ENCODE measurements at regions not wholly inside any gene's neighbourhood (a gene's known extent, or its start where the extent isn't known, plus 50 kb on each side); places are given as distances from the start of the nearest gene placed in this dataset.

DNA sequence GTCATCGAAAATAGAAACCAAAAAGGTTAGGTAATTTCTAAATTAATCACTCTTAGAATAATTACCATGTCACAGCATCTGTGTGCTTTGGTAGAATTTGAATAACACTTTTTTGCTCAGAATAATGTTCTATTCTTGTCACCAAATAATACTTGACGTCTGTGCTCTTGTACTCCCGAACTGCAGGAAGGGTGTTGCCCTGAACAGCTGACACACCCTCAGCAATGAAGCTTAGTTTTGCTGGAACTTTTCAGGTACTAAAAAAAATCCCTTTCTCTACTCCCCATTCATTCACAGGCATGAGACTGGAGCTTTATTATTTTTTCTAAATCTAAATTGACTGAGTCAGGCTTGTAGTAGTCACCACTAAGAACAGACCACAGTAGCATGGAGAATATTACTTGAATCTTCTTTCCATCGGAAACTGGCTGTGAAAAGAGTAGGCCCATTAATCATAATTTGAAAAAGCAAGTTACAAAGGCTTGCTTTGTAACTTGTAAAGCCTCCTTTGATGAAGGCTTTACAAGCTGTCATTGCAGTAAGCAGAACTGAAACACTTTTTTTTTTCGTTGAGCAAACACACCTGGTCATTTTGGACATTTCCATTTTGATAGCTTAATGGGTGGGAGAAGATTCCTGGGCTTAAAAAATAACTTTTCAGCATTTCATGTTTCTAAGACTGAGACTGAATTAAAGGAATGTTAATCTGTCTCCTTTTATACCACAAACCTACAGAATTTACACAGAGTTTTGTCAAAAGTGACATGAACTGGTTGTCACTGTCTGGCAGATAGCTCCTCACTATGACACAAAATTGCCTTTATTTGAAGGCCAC lies 70.3 kb upstream of the PELI1 start:
- H3K27ac ChIP-seq = no peak overlapping the region
- TF ChIP-seq ZFX (IDR thresholded peaks at IDR 0.05; ENCODE audit: borderline replicate concordance) = no peak
- TF ChIP-seq, protein P1, sequence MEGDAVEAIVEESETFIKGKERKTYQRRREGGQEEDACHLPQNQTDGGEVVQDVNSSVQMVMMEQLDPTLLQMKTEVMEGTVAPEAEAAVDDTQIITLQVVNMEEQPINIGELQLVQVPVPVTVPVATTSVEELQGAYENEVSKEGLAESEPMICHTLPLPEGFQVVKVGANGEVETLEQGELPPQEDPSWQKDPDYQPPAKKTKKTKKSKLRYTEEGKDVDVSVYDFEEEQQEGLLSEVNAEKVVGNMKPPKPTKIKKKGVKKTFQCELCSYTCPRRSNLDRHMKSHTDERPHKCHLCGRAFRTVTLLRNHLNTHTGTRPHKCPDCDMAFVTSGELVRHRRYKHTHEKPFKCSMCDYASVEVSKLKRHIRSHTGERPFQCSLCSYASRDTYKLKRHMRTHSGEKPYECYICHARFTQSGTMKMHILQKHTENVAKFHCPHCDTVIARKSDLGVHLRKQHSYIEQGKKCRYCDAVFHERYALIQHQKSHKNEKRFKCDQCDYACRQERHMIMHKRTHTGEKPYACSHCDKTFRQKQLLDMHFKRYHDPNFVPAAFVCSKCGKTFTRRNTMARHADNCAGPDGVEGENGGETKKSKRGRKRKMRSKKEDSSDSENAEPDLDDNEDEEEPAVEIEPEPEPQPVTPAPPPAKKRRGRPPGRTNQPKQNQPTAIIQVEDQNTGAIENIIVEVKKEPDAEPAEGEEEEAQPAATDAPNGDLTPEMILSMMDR (IDR thresholded peaks at IDR 0.05) = no peak

- no peak for TF ChIP-seq ZFX (IDR thresholded peaks at IDR 0.05; ENCODE audit: borderline replicate concordance)
- TF ChIP-seq, protein P1 (IDR thresholded peaks at IDR 0.05) = no peak
- no peak overlapping the region for H3K27ac ChIP-seq
These were observed 73.1 kb upstream of the PELI1 start for GRCh38 chr2:64217198-64217869.

- no peak for TF ChIP-seq ZFX (IDR thresholded peaks at IDR 0.05; ENCODE audit: borderline replicate concordance)
- TF ChIP-seq, protein P1 (IDR thresholded peaks at IDR 0.05) = no peak
These were observed 74.0 kb upstream of the PELI1 start for GRCh38 chr2:64218137-64218802.

GRCh38 chr2:64219149-64219548 lies 74.9 kb upstream of the PELI1 start:
- no peak overlapping the region for H3K27ac ChIP-seq
- no peak for TF ChIP-seq ZFX (IDR thresholded peaks at IDR 0.05; ENCODE audit: borderline replicate concordance)
- TF ChIP-seq, protein P1 (IDR thresholded peaks at IDR 0.05) = no peak

More at GRCh38 chr2:64218137-64218802, 74.0 kb upstream of the PELI1 start:
- H3K27ac ChIP-seq = no peak overlapping the region

DNA sequence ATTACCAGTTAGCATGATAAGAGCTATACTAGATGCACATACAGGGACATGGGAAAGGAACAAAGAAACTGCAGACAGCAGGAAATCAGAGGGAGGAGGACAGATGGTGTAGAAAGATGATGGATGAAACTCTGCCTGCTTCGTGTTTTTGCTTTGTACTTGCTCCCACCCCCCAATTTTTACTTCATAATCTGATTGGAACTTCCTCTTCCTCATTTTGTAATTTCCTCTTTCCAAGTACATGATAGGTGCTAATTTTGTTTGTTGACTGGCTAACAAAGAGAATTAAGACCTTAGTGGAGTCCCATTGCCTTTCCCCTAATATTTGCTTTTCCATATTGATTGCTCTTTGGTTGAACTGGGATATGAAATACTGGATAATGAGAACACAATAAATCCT lies 76.0 kb upstream of the PELI1 start:
- no peak overlapping the region for H3K27ac ChIP-seq
- no peak for TF ChIP-seq ZFX (IDR thresholded peaks at IDR 0.05; ENCODE audit: borderline replicate concordance)
- TF ChIP-seq, protein P1 (IDR thresholded peaks at IDR 0.05) = no peak

GRCh38 chr2:64220894-64221617 lies 76.8 kb upstream of the PELI1 start:
- H3K27ac ChIP-seq = no peak overlapping the region
- no peak for TF ChIP-seq ZFX (IDR thresholded peaks at IDR 0.05; ENCODE audit: borderline replicate concordance)
- TF ChIP-seq, protein P1 (IDR thresholded peaks at IDR 0.05) = no peak

All from 22Rv1 (cell line).